ENCODE measurements at regions not wholly inside any gene's neighbourhood (a gene's known extent, or its start where the extent isn't known, plus 50 kb on each side); places are given as distances from the start of the nearest gene placed in this dataset.

GRCh38 chr2:51153236-51153635 lies 121.3 kb upstream of the NRXN1 start:
- Histone ChIP-seq H3F3A (ENCODE audit: insufficient read depth, low read depth) (no peaks in the 10 kb centered on the region), H3K79me2 (ENCODE audit: low read depth) (no peaks in the 10 kb centered on the region), H3K27ac (no peak overlapping the region), H3K4me3 (no peak overlapping the region), H3K4me1 (replicated peaks; ENCODE audit: insufficient read depth) (no peaks in the 10 kb centered on the region), H4K20me1 (ENCODE audit: insufficient read depth) (no peaks in the 10 kb centered on the region), H3K9me2 (ENCODE audit: insufficient read depth) (no peaks in the 10 kb centered on the region), H2AFZ (no peak overlapping the region), H3K36me3 (ENCODE audit: low read depth) (no peaks in the 10 kb centered on the region), H3K9me3 (ENCODE audit: insufficient read depth, low read depth) (no peaks in the 10 kb centered on the region), H3K27me3 (ENCODE audit: insufficient read depth, low read depth) (no peaks in the 10 kb centered on the region), H3K4me2 (no peak overlapping the region)
- ChIA-PET CTCF (no interaction called here), POLR2A (ENCODE audit: unreplicated experiment) (no interaction called here)
- TF ChIP-seq EZH2 (IDR thresholded peaks at IDR 0.05; ENCODE audit: low read depth) (no peak), CTCF (conservative IDR thresholded peaks at IDR 0.05) (no peak)
- intact Hi-C loops (cut with micrococcal nuclease; ENCODE audit: unreplicated experiment): no loop called here
- no TSS peak for BruUV-seq (replicated peaks)
- no peak for DNase-seq

- no TSS peak for BruUV-seq (replicated peaks)
- no peaks in the 10 kb centered on the region for H3K27me3 ChIP-seq (ENCODE audit: insufficient read depth, low read depth)
- no peak overlapping the region for H3K4me2 ChIP-seq
- TF ChIP-seq CTCF (conservative IDR thresholded peaks at IDR 0.05) (no peak), EZH2 (IDR thresholded peaks at IDR 0.05; ENCODE audit: low read depth) (no peak)
- H3K9me2 ChIP-seq (ENCODE audit: insufficient read depth): no peaks in the 10 kb centered on the region
- no peaks in the 10 kb centered on the region for H3F3A ChIP-seq (ENCODE audit: insufficient read depth, low read depth)
- H3K4me3 ChIP-seq: no peak overlapping the region
- ChIA-PET CTCF (no interaction called here), POLR2A (ENCODE audit: unreplicated experiment) (no interaction called here)
- H3K4me1 ChIP-seq (replicated peaks; ENCODE audit: insufficient read depth): no peaks in the 10 kb centered on the region
- H3K27ac ChIP-seq: no peak overlapping the region
- H3K79me2 ChIP-seq (ENCODE audit: low read depth): no peaks in the 10 kb centered on the region
- no peak for DNase-seq
- intact Hi-C loops (cut with micrococcal nuclease; ENCODE audit: unreplicated experiment): no loop called here
- H3K36me3 ChIP-seq (ENCODE audit: low read depth): no peaks in the 10 kb centered on the region
- no peaks in the 10 kb centered on the region for H3K9me3 ChIP-seq (ENCODE audit: insufficient read depth, low read depth)
- H4K20me1 ChIP-seq (ENCODE audit: insufficient read depth): no peaks in the 10 kb centered on the region
- no peak overlapping the region for H2AFZ ChIP-seq
Observed at GRCh38 chr2:51151490-51152140, 119.7 kb upstream of the NRXN1 start.

GRCh38 chr2:51149725-51150124 lies 117.8 kb upstream of the NRXN1 start:
- Histone ChIP-seq H3K9me2 (ENCODE audit: insufficient read depth) (no peaks in the 10 kb centered on the region), H3K36me3 (ENCODE audit: low read depth) (no peaks in the 10 kb centered on the region), H3F3A (ENCODE audit: insufficient read depth, low read depth) (no peaks in the 10 kb centered on the region), H4K20me1 (ENCODE audit: insufficient read depth) (no peaks in the 10 kb centered on the region), H3K27me3 (ENCODE audit: insufficient read depth, low read depth) (no peaks in the 10 kb centered on the region), H3K4me3 (no peak overlapping the region), H3K4me1 (replicated peaks; ENCODE audit: insufficient read depth) (no peaks in the 10 kb centered on the region), H3K4me2 (no peak overlapping the region), H3K79me2 (ENCODE audit: low read depth) (no peaks in the 10 kb centered on the region), H2AFZ (no peak overlapping the region), H3K27ac (no peak overlapping the region), H3K9me3 (ENCODE audit: insufficient read depth, low read depth) (no peaks in the 10 kb centered on the region)
- BruUV-seq (replicated peaks): no TSS peak
- TF ChIP-seq CTCF (conservative IDR thresholded peaks at IDR 0.05) (no peak), EZH2 (IDR thresholded peaks at IDR 0.05; ENCODE audit: low read depth) (no peak)
- ChIA-PET CTCF (no interaction called here), POLR2A (ENCODE audit: unreplicated experiment) (no interaction called here)
- DNase-seq: no peak
- intact Hi-C loops (cut with micrococcal nuclease; ENCODE audit: unreplicated experiment): no loop called here

Measured in PC-9 (cell line).